GM06990 (cell line): ENCODE measurements at regions not wholly inside any gene's neighbourhood (a gene's known extent, or its start where the extent isn't known, plus 50 kb on each side); places are given as distances from the start of the nearest gene placed in this dataset.

Source experiments
- DNase-seq: peaks from one replicate; pipeline ENCODE4 v3.0.0-alpha.2; 2011; ENCODE audit not compliant: insufficient read length; ENCODE audit errors: extremely low read depth
- H3K27me3 ChIP-seq: replicated peaks from 2 replicates; pipeline ENCODE4 v1.6.0; 2011; ENCODE audit warnings: low read length; ENCODE audit not compliant: control insufficient read depth, insufficient read depth
- H3K36me3 ChIP-seq: 2 replicates; pipeline ENCODE4 v1.5.1; 2011; ENCODE audit warnings: low read length; ENCODE audit not compliant: control insufficient read depth, insufficient read depth
- H3K4me3 ChIP-seq: replicated peaks from 2 replicates; pipeline ENCODE4 v1.5.1; 2011; ENCODE audit warnings: low read depth, mild to moderate bottlenecking, control low read depth, low read length
- TF ChIP-seq, protein P1 (sequence below): IDR thresholded peaks from 2 replicates; pipeline ENCODE4 v1.5.1; 2011; ENCODE audit warnings: low read length, control low read depth, mild to moderate bottlenecking, inconsistent platforms; ENCODE audit not compliant: insufficient read depth, poor library complexity, severe bottlenecking

DNA sequence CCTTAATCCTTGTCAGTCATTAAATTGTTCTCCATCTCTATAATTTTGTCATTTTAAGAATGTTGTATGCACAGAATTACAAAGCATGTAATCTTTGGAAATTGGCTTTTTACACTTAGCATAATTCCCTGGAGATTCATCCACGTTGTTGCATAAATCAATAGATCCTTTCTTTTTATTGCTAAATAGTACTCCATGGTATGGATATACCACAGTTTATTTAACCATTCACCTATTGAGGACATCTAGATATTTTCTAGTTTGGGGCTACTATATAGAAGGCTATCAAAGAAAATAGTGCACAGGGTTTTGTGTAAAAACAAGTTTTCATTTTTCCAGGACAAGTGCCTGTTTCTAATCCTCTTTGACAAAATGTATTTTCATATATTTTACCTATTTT is 523.6 kb upstream of the KLF12 start:
- no peak for DNase-seq
- Histone ChIP-seq H3K4me3 (no peak overlapping the region), H3K36me3 (no peaks in the 10 kb centered on the region), H3K27me3 (no peaks in the 10 kb centered on the region; the same call in 1 of the 2 replicates)
- TF ChIP-seq, protein P1, sequence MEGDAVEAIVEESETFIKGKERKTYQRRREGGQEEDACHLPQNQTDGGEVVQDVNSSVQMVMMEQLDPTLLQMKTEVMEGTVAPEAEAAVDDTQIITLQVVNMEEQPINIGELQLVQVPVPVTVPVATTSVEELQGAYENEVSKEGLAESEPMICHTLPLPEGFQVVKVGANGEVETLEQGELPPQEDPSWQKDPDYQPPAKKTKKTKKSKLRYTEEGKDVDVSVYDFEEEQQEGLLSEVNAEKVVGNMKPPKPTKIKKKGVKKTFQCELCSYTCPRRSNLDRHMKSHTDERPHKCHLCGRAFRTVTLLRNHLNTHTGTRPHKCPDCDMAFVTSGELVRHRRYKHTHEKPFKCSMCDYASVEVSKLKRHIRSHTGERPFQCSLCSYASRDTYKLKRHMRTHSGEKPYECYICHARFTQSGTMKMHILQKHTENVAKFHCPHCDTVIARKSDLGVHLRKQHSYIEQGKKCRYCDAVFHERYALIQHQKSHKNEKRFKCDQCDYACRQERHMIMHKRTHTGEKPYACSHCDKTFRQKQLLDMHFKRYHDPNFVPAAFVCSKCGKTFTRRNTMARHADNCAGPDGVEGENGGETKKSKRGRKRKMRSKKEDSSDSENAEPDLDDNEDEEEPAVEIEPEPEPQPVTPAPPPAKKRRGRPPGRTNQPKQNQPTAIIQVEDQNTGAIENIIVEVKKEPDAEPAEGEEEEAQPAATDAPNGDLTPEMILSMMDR = no peak

DNA sequence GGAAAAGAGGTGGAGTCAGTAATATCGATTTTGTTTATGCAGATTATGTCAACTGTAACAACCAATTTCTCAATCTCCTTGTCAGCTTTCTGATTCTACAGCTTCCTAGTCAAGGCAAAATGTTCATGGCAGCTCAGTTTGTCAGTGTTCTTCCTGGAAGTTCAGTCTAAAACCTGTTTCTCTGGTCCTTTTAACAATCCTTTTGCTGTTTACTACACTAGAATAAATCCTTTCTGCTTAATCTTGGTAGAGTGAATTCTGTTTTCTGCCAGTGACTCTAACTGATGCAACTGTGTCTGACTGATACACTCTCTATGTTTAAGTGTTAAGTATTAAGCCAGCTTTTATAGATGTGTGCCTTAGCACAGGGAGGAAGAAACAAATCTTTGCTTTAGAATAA is 516.9 kb upstream of the KLF12 start:
- TF ChIP-seq, protein P1 = no peak
- H3K4me3 ChIP-seq = no peak overlapping the region
- DNase-seq = no peak
- no peaks in the 10 kb centered on the region for H3K36me3 ChIP-seq
- no peaks in the 10 kb centered on the region for H3K27me3 ChIP-seq

DNA sequence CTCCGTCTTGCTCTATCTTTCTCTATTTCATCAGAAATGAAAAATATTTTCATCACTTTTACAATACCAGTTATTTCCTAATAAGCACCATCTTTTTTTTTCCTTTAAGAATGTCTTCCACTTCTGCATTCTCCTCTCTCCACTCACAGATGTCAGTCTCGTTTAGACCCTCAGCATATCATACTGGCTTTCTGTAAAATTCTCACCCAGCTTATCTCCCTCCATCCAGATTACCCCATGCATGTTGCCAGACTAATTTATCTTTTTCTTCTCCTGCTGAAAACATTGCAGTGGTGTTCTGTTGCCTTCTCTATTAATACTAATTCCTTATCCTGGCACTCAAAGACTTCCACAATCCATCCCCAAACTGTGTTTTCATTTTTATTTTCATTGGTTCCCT is 513.8 kb upstream of the KLF12 start:
- Histone ChIP-seq H3K4me3 (no peak overlapping the region), H3K36me3 (no peaks in the 10 kb centered on the region), H3K27me3 (no peaks in the 10 kb centered on the region)
- TF ChIP-seq, protein P1 = no peak
- no peak for DNase-seq

DNA sequence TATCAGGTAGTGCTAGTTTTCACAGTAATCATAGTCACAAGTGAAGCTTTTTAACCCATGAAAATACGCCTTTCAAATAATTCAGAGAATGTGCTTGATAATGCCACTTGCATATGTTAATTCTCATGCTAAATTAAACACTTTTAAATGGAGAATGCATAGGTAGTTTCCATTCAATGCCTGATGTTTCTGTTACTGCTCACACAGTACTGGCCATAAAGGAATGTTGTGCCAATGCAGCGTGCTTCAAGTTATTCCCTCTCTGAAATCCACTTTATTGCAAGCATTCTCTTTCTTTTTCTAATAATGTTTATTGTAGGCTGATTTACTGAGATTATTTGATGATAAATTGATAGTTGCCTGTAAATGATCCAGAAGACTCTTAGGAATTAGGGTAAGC is 513.0 kb upstream of the KLF12 start:
- TF ChIP-seq, protein P1 = no peak
- H3K27me3 ChIP-seq = no peaks in the 10 kb centered on the region
- H3K4me3 ChIP-seq = no peak overlapping the region
- no peaks in the 10 kb centered on the region for H3K36me3 ChIP-seq
- no peak for DNase-seq

DNA sequence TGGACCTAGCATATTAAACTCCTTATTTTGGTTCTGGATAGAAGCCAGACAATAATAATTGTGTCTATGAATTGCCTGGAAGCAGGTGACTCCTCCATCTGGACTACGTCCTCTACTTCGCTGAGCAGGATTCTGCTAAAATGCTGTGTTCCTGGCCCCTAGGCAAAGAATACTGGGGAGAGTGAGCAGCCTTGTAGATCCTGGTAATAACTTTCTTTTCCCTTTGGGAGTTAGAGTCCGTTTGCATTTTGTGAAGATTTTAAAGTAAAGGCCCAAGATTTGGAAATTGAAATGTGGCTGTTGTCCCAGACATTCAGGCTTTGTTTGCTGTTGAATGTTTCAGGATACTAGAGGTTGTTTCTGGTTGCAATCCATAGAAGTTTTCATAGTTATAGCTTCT is 511.9 kb upstream of the KLF12 start:
- DNase-seq = no peak
- Histone ChIP-seq H3K36me3 (no peaks in the 10 kb centered on the region), H3K27me3 (no peaks in the 10 kb centered on the region), H3K4me3 (no peak overlapping the region)
- TF ChIP-seq, protein P1 = no peak

DNA sequence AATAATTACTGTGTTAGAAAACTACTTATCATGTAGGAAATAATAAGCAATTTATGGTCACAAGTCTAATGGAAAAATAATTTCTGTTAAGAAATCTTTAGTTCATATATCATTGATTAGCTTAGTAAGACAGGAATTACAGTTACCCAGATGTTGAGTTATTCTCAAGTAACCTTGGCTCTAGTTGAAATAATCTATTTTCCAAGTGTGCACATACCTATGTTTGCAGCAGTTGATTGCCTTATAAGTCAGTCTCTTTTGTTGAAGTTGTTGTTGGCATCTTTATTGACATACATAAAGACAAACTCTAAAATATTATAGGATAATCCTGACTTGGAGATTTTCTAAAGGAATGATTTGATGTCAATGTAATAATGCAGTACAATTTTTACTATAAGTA is 511.4 kb upstream of the KLF12 start:
- no peaks in the 10 kb centered on the region for H3K27me3 ChIP-seq
- H3K4me3 ChIP-seq = no peak overlapping the region
- TF ChIP-seq, protein P1 = no peak
- no peaks in the 10 kb centered on the region for H3K36me3 ChIP-seq
- no peak for DNase-seq
